ENCODE measurements at regions not wholly inside any gene's neighbourhood (a gene's known extent, or its start where the extent isn't known, plus 50 kb on each side); places are given as distances from the start of the nearest gene placed in this dataset.

- Histone ChIP-seq H3K9me3 (ENCODE audit: low read depth) (no peaks in the 10 kb centered on the region), H3K4me3 (no peak overlapping the region), H3K4me1 (ENCODE audit: low read depth) (peaks cover 45% of the 10 kb centered on the region), H3K27ac (peak overlapping the region; percentile 97), H3K27me3 (no peaks in the 10 kb centered on the region), H3K36me3 (no peaks in the 10 kb centered on the region)
- no peak for TF ChIP-seq CTCF (IDR thresholded peaks at IDR 0.05; ENCODE audit: low read depth, low read length)
- no peak for DNase-seq (ENCODE audit: low read depth in 1 of 2, low spot score in 1 of 2)
Observed at GRCh38 chr15:92833493-92834271, 66.4 kb upstream of the CHD2 start.

- TF ChIP-seq CTCF (IDR thresholded peaks at IDR 0.05; ENCODE audit: low read depth, low read length), result no peak
- H3K27ac ChIP-seq, result no peak overlapping the region
Observed at GRCh38 chr15:92839696-92840095, 60.4 kb upstream of the CHD2 start.

GRCh38 chr15:92840149-92840548 is 60.0 kb upstream of the CHD2 start:
- Histone ChIP-seq H3K4me1 (ENCODE audit: low read depth) (no peaks in the 10 kb centered on the region), H3K4me3 (no peak overlapping the region), H3K9me3 (ENCODE audit: low read depth) (no peaks in the 10 kb centered on the region), H3K36me3 (no peaks in the 10 kb centered on the region), H3K27ac (no peak overlapping the region), H3K27me3 (no peaks in the 10 kb centered on the region)
- TF ChIP-seq CTCF (IDR thresholded peaks at IDR 0.05; ENCODE audit: low read depth, low read length), result no peak
- no peak for DNase-seq (ENCODE audit: low read depth in 1 of 2, low spot score in 1 of 2)

More at GRCh38 chr15:92839696-92840095, 60.4 kb upstream of the CHD2 start:
- peaks cover under 1% of the 10 kb centered on the region for H3K4me1 ChIP-seq (ENCODE audit: low read depth)
- no peak overlapping the region for H3K4me3 ChIP-seq
- H3K27me3 ChIP-seq, result no peaks in the 10 kb centered on the region
- no peak for DNase-seq (ENCODE audit: low read depth in 1 of 2, low spot score in 1 of 2)
- no peaks in the 10 kb centered on the region for H3K9me3 ChIP-seq (ENCODE audit: low read depth)
- no peaks in the 10 kb centered on the region for H3K36me3 ChIP-seq

- DNase-seq (ENCODE audit: low read depth in 1 of 2, low spot score in 1 of 2), result no peak
- H3K9me3 ChIP-seq (ENCODE audit: low read depth), result no peaks in the 10 kb centered on the region
- H3K27me3 ChIP-seq, result no peaks in the 10 kb centered on the region
- no peaks in the 10 kb centered on the region for H3K4me1 ChIP-seq (ENCODE audit: low read depth)
- no peaks in the 10 kb centered on the region for H3K36me3 ChIP-seq
- no peak overlapping the region for H3K27ac ChIP-seq
- TF ChIP-seq CTCF (IDR thresholded peaks at IDR 0.05; ENCODE audit: low read depth, low read length), result no peak
- H3K4me3 ChIP-seq, result no peak overlapping the region
Observed at GRCh38 chr15:92843326-92843725, 56.8 kb upstream of the CHD2 start.

GRCh38 chr15:92843814-92844213 is 56.3 kb upstream of the CHD2 start:
- H3K27me3 ChIP-seq, result no peaks in the 10 kb centered on the region
- H3K9me3 ChIP-seq (ENCODE audit: low read depth), result no peaks in the 10 kb centered on the region
- no peak for TF ChIP-seq CTCF (IDR thresholded peaks at IDR 0.05; ENCODE audit: low read depth, low read length)
- H3K36me3 ChIP-seq, result no peaks in the 10 kb centered on the region
- no peak overlapping the region for H3K27ac ChIP-seq
- DNase-seq (ENCODE audit: low read depth in 1 of 2, low spot score in 1 of 2), result no peak
- H3K4me1 ChIP-seq (ENCODE audit: low read depth), result no peaks in the 10 kb centered on the region
- H3K4me3 ChIP-seq, result no peak overlapping the region

All from cardiac muscle cell (in vitro differentiated cells and primary cell).